T-helper 2 cell treated with Interferon-gamma antibody and Interleukin-4, amounts not matched to agents 5 μg/mL and 100 μg/mL, for 36 hours (primary cell): ENCODE measurements at regions not wholly inside any gene's neighbourhood (a gene's known extent, or its start where the extent isn't known, plus 50 kb on each side); places are given as distances from the start of the nearest gene placed in this dataset.
"Not testable (repeated sequence)": the region's sequence is repeated elsewhere in the genome, so short reads cannot be mapped to it uniquely, and the experiment has no call there.

Experiments
- DNase-seq: peaks from one replicate; pipeline ENCODE4 v3.0.0; 2021; ENCODE audit warnings: low spot score
- H3K27ac Mint-ChIP-seq: one replicate; pipeline ENCODE4 v1.8.0; 2021; ENCODE audit warnings: mild to moderate bottlenecking, mixed read lengths
- H3K27me3 Mint-ChIP-seq: one replicate; pipeline ENCODE4 v1.8.0; 2021; ENCODE audit warnings: low read depth, mixed read lengths
- H3K36me3 Mint-ChIP-seq: one replicate; pipeline ENCODE4 v1.8.0; 2021; ENCODE audit warnings: low read depth, mixed read lengths
- H3K4me1 Mint-ChIP-seq: one replicate; pipeline ENCODE4 v1.8.0; 2021; ENCODE audit warnings: low read depth, mixed read lengths
- H3K4me3 Mint-ChIP-seq: one replicate; pipeline ENCODE4 v1.8.0; 2022; ENCODE audit warnings: mild to moderate bottlenecking, moderate library complexity, mixed read lengths
- H3K9me3 Mint-ChIP-seq: one replicate; pipeline ENCODE4 v1.8.0; 2021; ENCODE audit warnings: mixed read lengths

DNA sequence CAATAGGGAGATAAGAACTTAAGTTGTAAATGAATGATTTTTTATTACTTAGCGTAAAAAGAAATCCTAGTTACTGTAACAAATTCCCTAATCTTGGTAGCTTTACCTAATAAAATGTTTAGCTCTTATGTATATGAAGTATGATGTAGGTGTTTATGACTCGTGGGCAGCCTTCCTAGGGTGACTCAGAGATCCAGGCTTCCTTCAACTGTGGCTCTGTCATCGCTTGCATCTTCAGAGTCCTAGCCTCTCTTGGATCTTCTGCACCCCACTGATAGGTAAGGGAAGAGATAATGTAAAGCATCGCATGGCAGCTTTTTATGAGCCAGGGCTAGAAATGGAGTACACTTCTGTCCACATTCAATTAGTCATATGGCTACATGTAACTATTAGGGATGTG lies 165.6 kb upstream of the GLRA2 start:
- no peak overlapping the region for H3K4me3 Mint-ChIP-seq
- no peak overlapping the region for H3K27ac Mint-ChIP-seq
- no peaks in the 10 kb centered on the region for H3K4me1 Mint-ChIP-seq
- no peaks in the 10 kb centered on the region for H3K9me3 Mint-ChIP-seq
- DNase-seq = no peak
- H3K36me3 Mint-ChIP-seq = no peaks in the 10 kb centered on the region
- no peaks in the 10 kb centered on the region for H3K27me3 Mint-ChIP-seq

DNA sequence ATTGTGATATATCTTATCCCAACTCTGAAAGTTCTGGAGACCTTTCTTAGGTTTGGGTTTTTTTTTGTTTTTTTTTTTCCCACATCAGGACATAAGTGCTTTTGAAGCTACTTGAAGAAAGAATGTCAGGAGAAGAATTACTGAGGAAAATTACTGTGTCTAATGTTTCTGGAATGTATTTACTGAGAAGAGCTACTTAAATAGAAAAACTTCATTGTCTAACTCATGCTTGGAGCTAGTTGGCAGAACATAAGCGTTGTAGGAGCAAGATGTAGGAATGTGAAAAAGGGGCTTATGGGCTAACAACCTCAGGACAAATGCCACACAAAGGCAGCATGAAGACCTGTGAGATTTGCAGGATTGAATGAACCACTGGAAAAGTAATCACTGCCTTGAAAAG lies 166.6 kb upstream of the GLRA2 start:
- H3K4me3 Mint-ChIP-seq = no peak overlapping the region
- H3K4me1 Mint-ChIP-seq = no peaks in the 10 kb centered on the region
- H3K27me3 Mint-ChIP-seq = no peaks in the 10 kb centered on the region
- H3K27ac Mint-ChIP-seq = no peak overlapping the region
- DNase-seq = no peak
- H3K36me3 Mint-ChIP-seq = no peaks in the 10 kb centered on the region
- H3K9me3 Mint-ChIP-seq = no peaks in the 10 kb centered on the region

DNA sequence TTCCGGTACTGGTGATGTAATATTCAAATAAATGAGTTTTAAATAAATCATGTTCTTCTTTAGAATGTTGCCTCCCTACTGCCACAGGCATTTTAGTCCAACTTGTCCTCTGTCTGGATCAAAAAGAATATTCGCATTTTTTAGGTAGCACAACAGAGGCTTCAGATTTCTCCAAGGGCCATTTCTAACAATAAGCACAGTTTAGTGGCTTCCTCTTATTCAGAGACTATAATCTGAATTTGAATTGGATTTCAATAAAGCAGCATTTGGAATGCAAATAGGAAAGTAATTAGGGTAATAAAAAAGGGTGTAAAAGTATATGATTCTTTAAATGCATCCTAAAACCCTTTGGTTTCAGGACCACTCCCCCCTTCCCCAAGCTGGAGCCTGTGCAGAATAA lies 167.9 kb upstream of the GLRA2 start:
- Mint-ChIP-seq H3K27ac (no peak overlapping the region), H3K27me3 (no peaks in the 10 kb centered on the region), H3K9me3 (no peaks in the 10 kb centered on the region), H3K4me3 (no peak overlapping the region), H3K4me1 (no peaks in the 10 kb centered on the region), H3K36me3 (no peaks in the 10 kb centered on the region)
- no peak for DNase-seq

DNA sequence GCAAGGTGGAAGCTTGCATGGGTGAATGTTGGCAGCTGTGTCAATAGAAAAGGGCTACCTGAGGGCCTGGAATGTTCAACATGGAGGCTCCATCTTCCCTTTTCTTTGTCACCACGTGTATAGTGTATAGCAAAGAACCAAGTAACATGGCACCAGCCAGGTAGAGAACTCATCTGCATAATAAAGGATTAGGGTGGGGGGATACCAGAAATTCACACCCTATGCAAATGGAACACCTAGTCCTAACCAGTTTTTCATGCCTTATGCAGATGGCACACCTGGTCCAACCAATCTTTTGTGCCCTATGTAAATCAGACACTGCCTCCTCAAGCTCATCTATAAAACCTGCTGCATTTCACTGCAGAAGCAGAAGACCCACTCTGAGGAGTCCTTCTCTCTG lies 169.6 kb upstream of the GLRA2 start:
- Mint-ChIP-seq H3K36me3 (no peaks in the 10 kb centered on the region), H3K4me3 (no peak overlapping the region), H3K27me3 (no peaks in the 10 kb centered on the region), H3K4me1 (no peaks in the 10 kb centered on the region), H3K27ac (no peak overlapping the region), H3K9me3 (no peaks in the 10 kb centered on the region)
- DNase-seq = no peak

DNA sequence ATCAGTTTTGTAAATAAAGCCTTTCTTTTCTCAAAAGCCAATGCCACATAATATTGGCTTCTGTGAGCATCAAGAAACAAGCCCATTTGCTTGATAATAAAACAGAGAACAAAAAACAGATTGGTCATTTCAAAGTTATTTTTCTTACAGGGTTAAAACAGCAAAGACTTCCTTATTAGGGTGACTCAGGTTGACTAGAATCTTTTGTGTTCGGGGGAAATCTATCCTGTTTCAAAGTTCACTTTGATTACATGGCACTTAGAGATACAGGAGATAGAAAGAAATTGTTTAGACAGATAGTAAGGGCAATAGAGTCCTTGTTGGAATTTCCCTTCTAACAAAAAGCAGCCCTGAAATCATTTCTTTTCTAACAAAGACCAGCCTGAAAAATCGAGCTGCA lies 170.0 kb upstream of the GLRA2 start:
- Mint-ChIP-seq H3K36me3 (no peaks in the 10 kb centered on the region), H3K9me3 (no peaks in the 10 kb centered on the region), H3K4me1 (no peaks in the 10 kb centered on the region), H3K27ac (no peak overlapping the region), H3K4me3 (no peak overlapping the region), H3K27me3 (no peaks in the 10 kb centered on the region)
- no peak for DNase-seq

DNA sequence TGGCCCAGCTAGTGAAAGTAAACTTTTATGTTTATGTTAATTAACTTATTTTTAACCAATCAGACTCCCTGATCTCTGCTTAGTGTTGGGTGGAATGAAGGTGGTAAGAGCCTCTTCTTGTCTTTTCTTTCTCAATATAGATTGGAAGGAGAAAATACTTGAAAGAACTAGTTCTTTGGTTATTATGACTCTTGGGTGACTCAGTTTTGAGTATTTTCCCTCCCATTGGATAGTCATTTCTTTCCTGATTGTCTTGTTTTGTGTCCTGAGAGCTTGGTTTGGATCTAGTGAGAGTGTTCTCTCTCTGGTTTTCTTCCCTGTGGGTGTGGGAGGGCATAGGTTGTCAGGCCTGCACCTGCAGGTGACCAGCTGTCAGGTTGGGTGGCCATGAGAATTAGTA lies 172.0 kb upstream of the GLRA2 start:
- Mint-ChIP-seq H3K9me3 (no peaks in the 10 kb centered on the region), H3K27ac (no peak overlapping the region), H3K4me1 (no peaks in the 10 kb centered on the region), H3K27me3 (no peaks in the 10 kb centered on the region), H3K36me3 (no peaks in the 10 kb centered on the region), H3K4me3 (no peak overlapping the region)
- no peak for DNase-seq

DNA sequence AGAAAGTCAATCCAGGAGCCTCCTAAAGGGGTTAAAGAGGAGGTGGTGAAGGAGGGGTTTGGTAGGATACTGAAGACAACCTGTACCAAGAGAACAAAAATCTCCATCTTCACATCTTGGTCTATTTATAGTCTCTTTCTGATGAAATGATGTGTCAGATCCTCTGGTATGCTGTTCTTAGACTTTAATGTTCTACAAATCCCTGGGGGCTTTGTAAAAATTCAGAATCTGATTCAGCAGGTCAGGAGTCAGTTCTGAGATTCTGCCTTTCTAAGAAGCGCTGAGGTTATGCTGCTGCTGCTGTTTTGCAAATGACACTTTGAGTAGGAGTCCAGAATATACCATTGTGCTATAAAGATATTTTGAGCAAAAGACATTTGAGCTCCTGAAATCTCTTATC lies 172.9 kb upstream of the GLRA2 start:
- DNase-seq = no peak
- Mint-ChIP-seq H3K9me3 (no peaks in the 10 kb centered on the region), H3K27ac (no peak overlapping the region), H3K4me1 (no peaks in the 10 kb centered on the region), H3K27me3 (no peaks in the 10 kb centered on the region), H3K36me3 (no peaks in the 10 kb centered on the region), H3K4me3 (no peak overlapping the region)

DNA sequence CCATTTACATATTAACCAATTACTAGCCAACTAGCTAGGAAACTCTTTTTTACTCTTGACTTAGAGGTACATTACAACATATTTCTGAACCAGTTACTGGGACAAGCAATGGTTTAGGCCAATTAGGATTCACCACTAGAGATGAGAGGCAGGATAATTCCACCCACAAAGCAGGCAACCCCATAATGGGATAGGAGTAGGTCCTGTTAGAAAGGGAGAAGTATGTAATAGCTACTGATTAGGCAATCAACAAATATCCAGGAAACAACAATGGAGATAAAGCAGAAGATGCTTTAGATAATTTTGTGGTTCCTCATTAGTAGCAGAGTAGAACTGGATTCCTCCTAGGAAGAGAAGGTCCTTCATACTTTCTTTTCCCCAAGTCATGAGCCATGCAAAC lies 173.8 kb upstream of the GLRA2 start:
- Mint-ChIP-seq H3K9me3 (no peaks in the 10 kb centered on the region), H3K27ac (no peak overlapping the region), H3K36me3 (no peaks in the 10 kb centered on the region), H3K27me3 (no peaks in the 10 kb centered on the region), H3K4me1 (no peaks in the 10 kb centered on the region), H3K4me3 (no peak overlapping the region)
- DNase-seq = no peak

DNA sequence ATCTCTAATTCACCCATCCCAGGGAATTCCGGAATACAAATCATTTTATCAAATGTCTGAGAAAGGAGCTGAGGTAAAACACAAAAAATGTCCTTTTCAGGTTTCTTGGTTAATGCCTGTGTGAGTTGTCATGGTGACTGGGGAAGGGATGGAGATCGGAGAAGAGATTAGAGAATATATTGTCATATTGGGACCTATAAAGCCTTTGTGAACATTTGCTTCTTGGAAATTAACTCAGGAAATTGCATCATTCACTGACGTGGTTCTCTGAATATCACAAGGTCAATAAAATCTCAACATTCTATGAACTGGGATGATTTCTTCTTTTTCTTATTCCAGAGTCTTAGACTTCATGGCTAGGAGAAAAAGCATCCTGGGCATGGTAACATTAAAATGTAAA lies 174.8 kb upstream of the GLRA2 start:
- Mint-ChIP-seq H3K4me1 (no peaks in the 10 kb centered on the region), H3K27me3 (no peaks in the 10 kb centered on the region), H3K9me3 (no peaks in the 10 kb centered on the region), H3K4me3 (no peak overlapping the region), H3K27ac (no peak overlapping the region), H3K36me3 (no peaks in the 10 kb centered on the region)
- no peak for DNase-seq

DNA sequence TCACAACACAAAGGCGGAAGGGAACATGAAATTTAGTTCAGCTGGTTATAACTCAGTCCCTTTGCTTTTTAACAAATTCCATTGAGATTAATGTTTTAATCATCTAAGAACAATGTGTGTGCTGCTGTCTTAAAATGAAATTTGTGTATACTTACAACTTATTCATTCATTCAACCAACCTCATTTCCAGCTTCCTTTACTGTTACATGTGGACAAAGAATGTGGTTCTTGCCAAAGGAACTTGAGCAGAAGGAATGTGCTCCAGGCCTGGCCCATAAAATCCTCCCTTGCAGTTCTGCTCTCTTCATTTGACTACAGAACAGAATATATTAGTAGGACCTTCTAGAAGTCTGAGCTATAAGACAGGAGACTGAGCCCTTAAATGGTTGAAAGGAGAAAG lies 176.8 kb upstream of the GLRA2 start:
- no peaks in the 10 kb centered on the region for H3K4me1 Mint-ChIP-seq
- no peak for DNase-seq
- no peak overlapping the region for H3K27ac Mint-ChIP-seq
- H3K9me3 Mint-ChIP-seq = no peaks in the 10 kb centered on the region
- H3K4me3 Mint-ChIP-seq = no peak overlapping the region
- no peaks in the 10 kb centered on the region for H3K36me3 Mint-ChIP-seq
- H3K27me3 Mint-ChIP-seq = no peaks in the 10 kb centered on the region

DNA sequence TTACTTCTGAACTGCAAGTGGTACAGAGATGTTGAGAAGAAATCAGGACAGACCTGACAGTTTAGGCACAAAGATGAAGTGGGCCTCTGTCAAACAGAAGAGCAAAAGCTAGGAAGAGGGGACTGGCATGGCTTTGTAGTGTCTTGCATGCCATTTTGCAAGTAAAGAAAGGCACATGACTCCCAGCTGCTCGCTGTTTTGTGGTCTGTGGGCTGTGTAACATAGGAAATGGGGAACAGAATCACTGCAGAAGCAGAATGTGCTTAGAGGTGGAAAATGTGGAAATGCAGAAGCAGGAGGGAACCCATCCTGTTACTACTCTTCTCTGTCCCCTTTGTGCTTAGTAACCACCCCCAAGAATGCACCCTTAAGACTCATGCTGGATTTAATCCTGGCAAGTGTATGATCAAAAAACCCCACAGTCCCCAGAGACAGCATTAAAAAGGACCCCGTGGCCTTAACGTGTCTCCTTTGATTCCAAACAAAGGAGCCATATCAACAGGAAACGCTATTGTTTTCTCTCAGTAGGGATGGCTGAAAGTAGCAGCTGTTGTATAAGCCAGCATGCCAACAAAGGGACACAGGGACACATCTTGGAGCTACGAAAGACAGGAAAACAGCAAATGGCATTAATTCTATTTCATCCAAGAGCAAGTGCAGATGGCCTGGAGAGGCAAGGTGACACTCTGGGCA lies 177.6 kb upstream of the GLRA2 start:
- Mint-ChIP-seq H3K36me3 (no peaks in the 10 kb centered on the region), H3K4me3 (no peak overlapping the region), H3K4me1 (no peaks in the 10 kb centered on the region), H3K9me3 (no peaks in the 10 kb centered on the region), H3K27me3 (no peaks in the 10 kb centered on the region), H3K27ac (no peak overlapping the region)
- DNase-seq = no peak

DNA sequence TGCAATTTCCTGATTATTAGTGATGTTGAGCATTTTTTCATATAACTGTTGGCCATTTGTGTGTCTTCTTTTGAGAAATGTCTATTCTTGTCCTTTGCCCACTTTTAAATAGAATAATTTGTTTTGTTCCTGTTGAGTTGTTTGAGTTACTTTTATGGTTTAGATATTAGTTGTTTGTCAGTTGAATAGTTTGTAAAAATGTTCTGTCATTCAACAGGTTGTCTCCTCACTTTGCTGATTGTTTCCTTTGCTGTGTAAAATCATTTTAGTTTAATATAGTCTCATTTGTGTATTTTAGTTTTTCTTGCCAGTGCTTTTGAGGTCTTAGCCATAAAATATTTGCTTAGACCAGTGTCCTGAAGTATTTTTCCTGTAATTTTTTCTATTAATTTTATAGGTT lies 181.8 kb upstream of the GLRA2 start:
- Mint-ChIP-seq H3K27ac (no peak overlapping the region), H3K27me3 (no peaks in the 10 kb centered on the region), H3K9me3 (peaks cover 5% of the 10 kb centered on the region), H3K4me3 (no peak overlapping the region), H3K4me1 (no peaks in the 10 kb centered on the region), H3K36me3 (no peaks in the 10 kb centered on the region)
- no peak for DNase-seq

DNA sequence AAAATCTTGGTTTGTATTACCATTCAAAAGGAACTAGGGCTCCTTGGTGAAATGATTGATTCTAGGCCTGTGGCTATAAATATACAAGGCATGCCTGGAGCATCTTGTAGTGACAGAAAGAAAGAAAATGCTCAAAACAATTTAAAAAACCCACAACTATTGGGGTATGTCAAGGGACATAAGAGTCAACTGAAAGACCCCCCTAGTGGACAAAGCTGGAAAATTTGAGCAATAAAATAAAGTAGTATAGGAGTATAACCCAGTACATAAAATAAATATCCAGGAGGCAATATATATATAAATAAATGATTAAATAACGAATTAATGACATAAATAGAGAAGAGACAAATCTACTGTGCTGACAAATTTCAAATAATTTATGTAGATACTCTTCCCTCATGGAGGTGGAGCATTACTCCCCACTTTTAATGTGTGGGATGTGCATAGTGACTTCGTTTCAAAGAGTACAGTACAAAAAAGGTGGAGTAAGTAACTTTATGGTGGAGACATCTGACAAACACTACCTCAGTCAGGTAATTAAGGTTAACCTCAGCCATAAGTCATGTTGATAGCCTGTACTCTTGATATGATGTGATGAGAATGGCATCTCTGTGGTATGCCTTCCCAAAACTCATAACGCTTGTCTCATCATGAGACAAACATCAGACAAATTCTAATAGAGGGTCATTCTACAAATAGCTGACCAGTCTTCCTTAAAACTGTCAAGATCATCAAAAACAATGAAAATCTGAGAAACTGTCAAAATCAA lies 185.0 kb upstream of the GLRA2 start:
- H3K36me3 Mint-ChIP-seq = no peaks in the 10 kb centered on the region
- peaks cover 5% of the 10 kb centered on the region for H3K9me3 Mint-ChIP-seq
- no peak overlapping the region for H3K27ac Mint-ChIP-seq
- no peaks in the 10 kb centered on the region for H3K27me3 Mint-ChIP-seq
- H3K4me3 Mint-ChIP-seq = no peak overlapping the region
- H3K4me1 Mint-ChIP-seq = no peaks in the 10 kb centered on the region
- DNase-seq = no peak

DNA sequence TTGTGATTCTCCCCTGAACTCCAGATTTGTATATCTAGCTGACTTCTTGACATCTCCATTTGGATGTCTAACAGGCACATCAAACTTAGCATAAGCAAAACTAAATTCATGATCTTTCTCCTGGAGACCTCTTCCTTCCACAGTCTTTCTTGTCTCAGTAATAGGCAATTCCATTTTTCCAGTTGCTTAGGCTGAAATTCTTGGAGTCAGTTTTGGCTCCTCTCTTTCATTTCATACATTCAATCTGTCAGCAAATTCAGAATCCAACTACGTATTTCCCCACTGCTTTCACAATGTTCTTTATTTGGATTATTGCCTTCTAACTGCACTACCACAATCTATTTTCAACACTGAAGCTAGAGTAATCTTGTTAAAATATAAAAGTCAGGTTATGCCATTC lies 219.9 kb upstream of the GLRA2 start:
- no peaks in the 10 kb centered on the region for H3K9me3 Mint-ChIP-seq
- no peaks in the 10 kb centered on the region for H3K27me3 Mint-ChIP-seq
- no peaks in the 10 kb centered on the region for H3K36me3 Mint-ChIP-seq
- no peak overlapping the region for H3K4me3 Mint-ChIP-seq
- DNase-seq = no peak
- no peaks in the 10 kb centered on the region for H3K4me1 Mint-ChIP-seq
- H3K27ac Mint-ChIP-seq = no peak overlapping the region

DNA sequence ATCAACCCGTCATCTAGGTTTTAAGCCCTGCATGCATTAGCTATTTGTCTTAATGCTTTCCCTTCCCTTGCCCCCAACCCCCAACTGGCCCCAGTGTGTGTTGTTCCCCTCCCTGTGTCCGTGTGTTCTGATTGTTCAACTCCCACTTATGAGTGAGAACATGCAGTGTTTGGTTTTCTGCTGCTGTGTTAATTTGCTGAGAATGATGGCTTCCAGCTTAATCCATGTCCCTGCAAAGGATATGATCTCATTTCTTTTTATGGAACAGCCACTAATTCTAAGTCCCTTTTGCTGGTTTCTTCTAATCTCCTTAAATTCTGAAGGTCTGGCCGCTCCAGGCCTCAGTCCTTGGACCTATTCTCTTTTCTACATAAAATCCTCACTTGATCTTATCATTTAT lies 220.4 kb upstream of the GLRA2 start:
- not testable (repeated sequence) for H3K4me1 Mint-ChIP-seq, H3K9me3 Mint-ChIP-seq, H3K36me3 Mint-ChIP-seq, H3K4me3 Mint-ChIP-seq, H3K27me3 Mint-ChIP-seq, H3K27ac Mint-ChIP-seq, DNase-seq
